A673 (cell line): ENCODE measurements at regions not wholly inside any gene's neighbourhood (a gene's known extent, or its start where the extent isn't known, plus 50 kb on each side); places are given as distances from the start of the nearest gene placed in this dataset.

ENCODE experiments used
- CTCF ChIP-seq: fragments of 300-800, 200-600 bp; sonication (generic); conservative IDR thresholded peaks from 2 replicates; pipeline ENCODE4 v1.5.1; 2017; ENCODE audit warnings: low read depth, mild to moderate bottlenecking, antibody characterized with exemption, low read length, moderate library complexity, mixed read lengths
- EZH2 ChIP-seq: fragments of 200-600 bp; sonication (generic); IDR thresholded peaks from 2 replicates; pipeline ENCODE4 v1.6.1; 2017; ENCODE audit warnings: borderline replicate concordance, low read depth, mild to moderate bottlenecking, mixed read lengths, antibody characterized with exemption, low read length; ENCODE audit not compliant: poor library complexity, severe bottlenecking

GRCh38 chr9:84567805-84568204 is 101.7 kb upstream of the NTRK2 start:
- TF ChIP-seq CTCF (no peak), EZH2 (no peak)
